LNCaP clone FGC (cell line): ENCODE measurements at regions not wholly inside any gene's neighbourhood (a gene's known extent, or its start where the extent isn't known, plus 50 kb on each side); places are given as distances from the start of the nearest gene placed in this dataset.

ENCODE experiments used
- DNase-seq: peaks from one replicate; pipeline ENCODE4 v3.0.0-alpha.2; 2011; ENCODE audit warnings: low read depth
- H3K4me3 ChIP-seq: 2 replicates; pipeline ENCODE4 v1.5.1; 2011; ENCODE audit warnings: mild to moderate bottlenecking, low read depth, low read length, control low read depth
- TF ChIP-seq, protein P1 (sequence below): IDR thresholded peaks from 2 replicates; pipeline ENCODE4 v1.5.1; 2012; ENCODE audit warnings: mild to moderate bottlenecking; ENCODE audit not compliant: control insufficient read depth, insufficient read depth; ENCODE audit errors: extremely low read depth

DNA sequence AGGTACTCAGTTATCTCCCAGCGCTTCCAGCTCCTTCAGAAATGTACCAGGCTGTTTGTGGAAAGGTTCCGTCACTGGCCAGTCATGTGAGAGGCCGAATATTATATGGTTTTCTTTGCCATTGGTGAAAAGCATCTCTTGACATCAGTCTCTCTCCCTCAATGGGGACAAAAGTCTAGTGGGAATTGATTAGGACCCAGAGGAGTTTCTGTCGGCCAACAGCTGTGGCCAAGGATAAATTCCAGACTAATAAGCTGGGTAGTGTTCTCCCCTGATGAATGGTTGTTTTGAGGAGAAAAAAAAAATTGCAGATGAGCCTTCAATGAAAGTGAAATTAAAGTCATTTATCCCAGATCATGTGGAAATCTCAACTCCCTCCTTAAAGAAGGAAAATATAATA, 404.7 kb upstream of the THRB start:
- TF ChIP-seq, protein P1, sequence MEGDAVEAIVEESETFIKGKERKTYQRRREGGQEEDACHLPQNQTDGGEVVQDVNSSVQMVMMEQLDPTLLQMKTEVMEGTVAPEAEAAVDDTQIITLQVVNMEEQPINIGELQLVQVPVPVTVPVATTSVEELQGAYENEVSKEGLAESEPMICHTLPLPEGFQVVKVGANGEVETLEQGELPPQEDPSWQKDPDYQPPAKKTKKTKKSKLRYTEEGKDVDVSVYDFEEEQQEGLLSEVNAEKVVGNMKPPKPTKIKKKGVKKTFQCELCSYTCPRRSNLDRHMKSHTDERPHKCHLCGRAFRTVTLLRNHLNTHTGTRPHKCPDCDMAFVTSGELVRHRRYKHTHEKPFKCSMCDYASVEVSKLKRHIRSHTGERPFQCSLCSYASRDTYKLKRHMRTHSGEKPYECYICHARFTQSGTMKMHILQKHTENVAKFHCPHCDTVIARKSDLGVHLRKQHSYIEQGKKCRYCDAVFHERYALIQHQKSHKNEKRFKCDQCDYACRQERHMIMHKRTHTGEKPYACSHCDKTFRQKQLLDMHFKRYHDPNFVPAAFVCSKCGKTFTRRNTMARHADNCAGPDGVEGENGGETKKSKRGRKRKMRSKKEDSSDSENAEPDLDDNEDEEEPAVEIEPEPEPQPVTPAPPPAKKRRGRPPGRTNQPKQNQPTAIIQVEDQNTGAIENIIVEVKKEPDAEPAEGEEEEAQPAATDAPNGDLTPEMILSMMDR = no peak
- H3K4me3 ChIP-seq = no peak overlapping the region
- DNase-seq = no peak

DNA sequence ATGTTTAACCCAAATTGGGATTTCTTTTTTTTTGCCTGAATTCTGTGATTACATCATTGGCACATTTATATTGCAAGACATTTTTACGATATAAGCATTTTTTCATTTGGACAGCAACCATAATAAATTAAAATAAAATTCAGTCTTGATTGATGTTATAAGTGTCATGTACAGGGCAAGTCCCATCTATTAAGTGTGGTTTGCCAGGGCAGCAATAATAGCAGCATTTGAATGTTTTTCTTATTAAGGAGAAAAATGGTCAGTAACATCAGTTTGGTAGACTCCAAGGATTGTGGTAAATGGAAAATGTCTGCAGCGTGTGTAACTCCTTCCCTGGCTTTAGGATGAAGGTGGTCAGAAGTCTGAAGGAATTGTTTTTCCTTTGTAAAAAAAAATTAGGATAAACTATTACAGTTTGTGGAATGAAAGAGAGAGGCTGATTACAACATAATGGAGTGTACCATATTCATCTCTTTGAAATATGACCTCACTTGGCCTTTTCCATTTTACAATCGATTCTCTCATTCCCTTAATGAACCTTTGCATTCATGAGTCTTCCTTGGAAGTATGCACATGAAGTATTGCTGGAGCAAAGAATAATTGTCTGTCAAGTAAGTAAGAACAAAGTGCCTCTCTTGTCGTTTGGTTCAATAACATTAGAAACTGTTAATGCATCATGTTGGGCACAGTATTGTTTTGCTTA, 405.4 kb upstream of the THRB start:
- TF ChIP-seq, protein P1 = no peak
- DNase-seq = no peak
- H3K4me3 ChIP-seq = no peak overlapping the region

DNA sequence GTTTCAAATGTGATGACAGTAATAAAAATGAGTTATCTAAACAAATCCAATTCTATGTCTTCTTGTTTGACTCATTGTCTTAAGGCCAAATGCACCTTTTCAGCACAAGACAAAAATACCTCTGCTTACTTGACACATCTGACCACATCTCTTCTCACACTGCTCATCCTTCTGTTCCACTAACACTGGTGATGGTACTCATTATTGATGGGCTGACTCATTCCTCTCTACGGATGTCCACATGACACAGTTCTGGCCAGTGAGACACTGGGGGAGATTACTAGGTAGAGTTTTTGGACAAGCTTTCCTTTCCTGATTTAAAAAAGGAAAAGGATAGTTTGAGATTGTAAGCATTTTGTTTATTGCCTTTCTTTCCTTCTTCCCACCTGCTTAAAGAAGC, 410.6 kb upstream of the THRB start:
- TF ChIP-seq, protein P1 = no peak
- no peak overlapping the region for H3K4me3 ChIP-seq
- no peak for DNase-seq

DNA sequence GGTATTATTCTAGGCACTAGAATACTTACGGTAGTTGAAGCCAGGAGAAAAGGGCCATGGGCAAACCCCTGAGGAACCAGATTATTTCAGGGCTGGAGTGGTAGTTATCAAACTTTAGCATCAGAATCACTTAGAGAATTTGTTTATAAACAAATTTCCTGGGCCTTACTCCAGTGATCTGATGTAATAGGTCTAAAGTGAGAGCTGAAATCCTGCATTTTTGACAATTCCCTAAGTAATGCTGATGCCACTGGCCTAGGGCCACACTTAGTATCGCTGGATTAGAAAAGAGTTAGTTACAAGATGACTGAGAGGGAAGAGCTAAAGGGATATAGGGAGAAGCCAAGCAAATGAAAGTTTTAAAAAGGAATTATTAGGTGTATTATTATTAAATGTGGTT, 412.5 kb upstream of the THRB start:
- no peak for DNase-seq
- TF ChIP-seq, protein P1 = no peak
- H3K4me3 ChIP-seq = no peak overlapping the region

DNA sequence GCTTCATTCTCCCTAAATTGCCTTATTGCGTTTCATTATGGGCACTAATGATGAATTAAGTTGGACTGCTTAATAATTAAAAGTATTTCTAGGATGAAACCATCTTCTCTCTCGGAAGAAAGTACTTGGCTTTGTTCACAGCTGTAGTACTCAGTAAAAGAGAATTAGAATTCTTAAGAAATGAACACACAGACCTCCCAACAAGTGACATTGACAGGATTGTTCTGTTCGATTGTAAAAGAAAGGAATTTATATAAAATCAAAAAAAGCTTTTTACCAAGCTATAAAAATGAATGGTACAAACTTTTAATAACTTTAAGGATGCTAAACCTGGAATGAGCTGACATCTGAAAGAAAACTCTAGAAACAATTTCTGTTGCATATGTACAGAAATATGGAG, 416.4 kb upstream of the THRB start:
- DNase-seq = no peak
- H3K4me3 ChIP-seq = no peak overlapping the region
- TF ChIP-seq, protein P1 = no peak

DNA sequence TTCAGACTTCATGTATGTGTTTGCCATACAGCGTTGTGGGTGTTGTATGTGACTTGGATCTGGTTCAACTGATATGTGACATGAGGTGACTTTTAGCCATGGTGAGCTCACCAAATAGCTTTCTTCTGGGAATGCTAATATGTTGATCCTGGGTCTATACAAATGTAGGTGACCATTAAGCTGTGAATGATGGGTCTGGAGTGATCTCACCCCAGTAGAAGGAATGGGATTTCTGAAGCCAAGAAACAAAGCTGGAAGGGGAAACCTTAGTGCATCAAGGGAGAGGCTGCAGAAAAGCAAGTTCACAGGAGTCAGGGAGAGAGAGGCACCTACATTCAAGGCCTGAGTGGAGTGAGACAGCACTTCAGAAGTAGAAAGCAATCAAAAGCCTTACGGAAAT, 421.0 kb upstream of the THRB start:
- TF ChIP-seq, protein P1 = no peak
- DNase-seq = no peak
- no peak overlapping the region for H3K4me3 ChIP-seq

DNA sequence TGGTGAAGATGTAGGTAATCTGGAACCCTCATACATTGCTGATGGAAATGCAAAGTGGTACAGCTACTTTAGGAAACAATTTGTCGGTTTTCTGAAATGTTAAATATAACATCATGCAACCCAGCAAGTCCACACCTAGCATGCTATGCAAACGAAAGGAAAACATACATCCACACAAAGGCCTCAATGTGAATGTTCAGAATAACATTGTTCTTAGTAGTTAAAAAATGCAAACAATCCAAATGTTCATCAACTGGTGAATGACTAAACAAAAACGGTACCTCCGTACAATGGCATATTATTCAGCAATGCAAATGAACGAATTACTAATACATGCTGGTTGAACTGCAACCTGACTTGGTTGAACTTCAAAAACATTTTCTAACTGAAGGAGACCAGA, 423.3 kb upstream of the THRB start:
- no peak for DNase-seq
- no peak overlapping the region for H3K4me3 ChIP-seq
- TF ChIP-seq, protein P1 = no peak
